HG02763 (cell line): ENCODE measurements at regions not wholly inside any gene's neighbourhood (a gene's known extent, or its start where the extent isn't known, plus 50 kb on each side); places are given as distances from the start of the nearest gene placed in this dataset.

ENCODE experiments used
- ATAC-seq: cut with Tn5 transposase; IDR thresholded peaks from one replicate; pipeline ENCODE4 v1.9.1; 2021; ENCODE audit warnings: mild to moderate bottlenecking, moderate library complexity; ENCODE audit not compliant: unreplicated experiment

DNA sequence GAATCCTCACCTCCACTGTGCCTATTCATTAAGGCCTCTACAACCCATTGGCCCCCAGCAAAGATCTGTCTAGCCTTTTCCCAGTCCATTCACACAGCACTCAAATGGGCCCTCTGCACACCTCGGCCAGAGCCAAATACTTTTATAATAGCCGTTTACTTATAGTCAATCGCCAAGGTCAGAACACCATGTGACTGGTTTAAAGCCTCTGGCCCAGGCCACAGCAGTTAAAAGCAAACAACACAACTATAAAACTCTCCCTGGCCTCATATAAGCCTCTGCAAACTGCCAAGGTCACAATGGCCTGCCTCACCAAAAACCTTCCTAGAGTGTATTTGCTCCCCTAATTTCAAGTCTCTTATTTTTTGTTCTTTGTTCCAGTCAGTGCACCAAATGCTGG, 562.6 kb downstream of the CAAP1 start:
- no peak for ATAC-seq

GRCh38 chr9:26326563-26326962, 566.0 kb downstream of the CAAP1 start:
- no peak for ATAC-seq

DNA sequence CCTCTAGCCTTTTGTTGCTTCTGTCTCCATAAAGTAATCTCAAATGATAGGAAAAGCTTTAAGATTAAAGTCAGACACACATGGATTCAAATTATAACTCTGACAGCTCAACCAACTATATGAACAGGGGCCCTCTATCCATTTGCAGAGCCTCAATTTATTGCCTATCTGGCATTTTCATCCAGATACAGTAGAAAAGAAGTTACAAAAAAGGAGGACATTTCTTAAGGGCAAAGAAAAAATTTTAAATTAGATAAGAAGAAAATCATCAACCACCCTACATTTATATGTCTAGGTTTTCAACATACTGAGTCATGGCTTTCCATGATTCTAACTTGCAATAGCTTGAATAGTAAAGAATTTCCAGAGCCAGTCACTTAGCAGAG, 567.2 kb downstream of the CAAP1 start:
- ATAC-seq, result no peak

- no peak for ATAC-seq
These were observed 567.7 kb downstream of the CAAP1 start for GRCh38 chr9:26324786-26325443.

GRCh38 chr9:26321935-26322334, 570.7 kb downstream of the CAAP1 start:
- no peak for ATAC-seq

DNA sequence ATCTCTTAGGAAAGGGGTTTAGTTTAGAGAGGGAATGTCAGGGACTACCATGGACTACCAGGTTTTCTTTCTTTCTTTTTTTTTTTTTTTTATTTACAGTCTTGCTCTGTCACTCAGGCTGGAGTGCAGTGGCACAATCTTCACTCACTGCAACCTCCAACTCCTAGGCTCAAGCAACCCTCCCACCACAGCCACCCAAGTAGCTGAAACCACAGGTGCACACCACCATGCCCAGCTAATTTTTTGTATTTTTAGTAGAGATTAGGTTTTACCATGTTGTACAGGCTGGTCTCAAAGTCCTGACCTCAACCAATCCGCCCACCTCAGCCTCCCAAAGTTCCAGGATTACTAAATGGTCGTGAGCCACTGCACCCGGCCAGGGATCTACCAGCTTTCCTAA, 572.7 kb downstream of the CAAP1 start:
- no peak for ATAC-seq

GRCh38 chr9:26313108-26313507, 579.5 kb downstream of the CAAP1 start:
- ATAC-seq, result no peak

GRCh38 chr9:26311463-26311995, 581.1 kb downstream of the CAAP1 start:
- ATAC-seq, result no peak

DNA sequence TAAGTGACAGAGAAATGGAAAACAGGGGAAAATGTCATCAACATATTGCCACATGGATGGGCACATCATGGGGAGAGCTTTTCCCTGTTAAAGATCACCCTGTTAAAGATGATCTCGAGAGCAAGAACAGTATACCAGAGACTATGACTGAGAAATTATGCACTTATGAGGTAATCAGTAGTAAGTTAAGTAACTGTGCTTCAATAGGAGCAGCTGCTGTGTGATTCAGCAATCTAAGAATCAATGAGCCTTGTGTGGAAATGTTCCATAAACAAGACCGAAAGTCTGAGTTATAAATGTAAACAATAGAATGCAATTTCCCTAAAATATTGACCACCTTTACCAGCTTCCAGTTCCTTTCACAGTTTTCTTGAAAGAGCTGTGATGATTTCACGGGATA, 582.3 kb downstream of the CAAP1 start:
- no peak for ATAC-seq

- no peak for ATAC-seq
These were observed 584.3 kb downstream of the CAAP1 start for GRCh38 chr9:26308328-26308727.

DNA sequence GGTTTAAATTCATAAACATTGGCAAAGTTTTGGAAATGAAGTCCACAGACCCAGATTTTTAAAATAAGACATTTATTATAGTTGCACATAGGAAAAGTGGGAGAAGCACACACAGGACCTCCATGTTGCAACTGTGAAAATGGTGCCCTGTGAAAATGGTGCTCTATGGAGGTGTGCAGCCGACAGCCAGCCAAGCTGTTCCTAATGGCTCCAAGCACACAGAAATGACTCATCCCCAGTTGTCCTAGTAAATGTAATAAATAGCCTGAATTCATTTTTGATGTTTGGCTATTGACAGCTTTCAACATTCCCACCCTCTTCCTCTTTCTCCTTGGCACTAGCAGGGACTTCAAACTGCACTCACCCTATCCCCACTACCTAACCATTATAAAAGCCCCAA, 590.9 kb downstream of the CAAP1 start:
- no peak for ATAC-seq

DNA sequence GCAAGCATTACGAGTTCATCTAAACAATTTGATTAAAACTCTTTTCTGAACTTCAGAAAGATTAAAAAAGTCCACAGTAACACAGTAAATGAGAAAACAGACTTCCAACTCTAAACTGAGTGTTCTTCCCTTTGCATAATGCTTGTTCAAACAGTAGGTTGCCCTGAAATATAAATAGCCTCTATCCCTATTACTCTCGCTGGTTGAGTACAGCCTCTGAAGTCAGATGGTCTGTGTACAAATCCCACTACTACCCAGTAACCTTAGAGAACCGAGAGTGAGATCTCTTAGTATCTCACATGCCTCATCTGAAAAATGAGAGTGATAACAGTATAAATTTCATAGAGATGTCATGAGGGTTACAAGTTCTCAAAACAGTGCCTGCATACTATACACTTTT, 591.6 kb downstream of the CAAP1 start:
- no peak for ATAC-seq

GRCh38 chr9:26296910-26297572, 595.6 kb downstream of the CAAP1 start:
- ATAC-seq, result no peak

GRCh38 chr9:26292943-26293342, 599.7 kb downstream of the CAAP1 start:
- ATAC-seq, result no peak

DNA sequence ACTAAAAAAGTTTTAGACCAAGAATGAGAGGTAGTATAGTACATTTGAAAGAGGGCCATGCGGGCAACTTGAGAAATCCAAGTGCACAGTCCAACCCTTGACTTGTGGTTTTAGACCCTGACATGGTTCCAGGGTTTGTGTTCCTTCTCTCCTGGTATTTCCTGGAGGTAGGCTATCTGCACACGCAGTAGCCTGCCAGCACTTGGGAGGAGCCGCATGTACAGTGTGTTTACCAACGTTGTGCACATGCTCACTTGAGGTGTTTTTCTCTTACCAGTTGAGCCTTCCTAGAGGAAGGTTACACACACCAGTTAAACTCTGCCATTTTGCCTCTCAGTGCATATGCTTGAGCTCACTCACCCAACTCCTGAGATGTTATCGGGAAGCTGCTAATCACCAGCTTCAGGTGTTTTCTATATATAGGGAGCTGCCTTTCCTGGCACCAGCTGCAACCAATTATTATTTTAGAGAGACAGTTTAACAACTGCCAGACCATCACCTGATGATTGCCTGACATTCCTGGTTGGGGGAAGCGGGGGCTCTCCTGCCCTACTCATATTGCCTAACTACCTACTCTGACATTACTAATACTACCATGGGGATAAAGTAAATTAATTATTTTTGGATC, 593.4 kb upstream of the TUSC1 start:
- no peak for ATAC-seq

- ATAC-seq, result no peak
These were observed 588.0 kb upstream of the TUSC1 start for GRCh38 chr9:26266146-26266793.

DNA sequence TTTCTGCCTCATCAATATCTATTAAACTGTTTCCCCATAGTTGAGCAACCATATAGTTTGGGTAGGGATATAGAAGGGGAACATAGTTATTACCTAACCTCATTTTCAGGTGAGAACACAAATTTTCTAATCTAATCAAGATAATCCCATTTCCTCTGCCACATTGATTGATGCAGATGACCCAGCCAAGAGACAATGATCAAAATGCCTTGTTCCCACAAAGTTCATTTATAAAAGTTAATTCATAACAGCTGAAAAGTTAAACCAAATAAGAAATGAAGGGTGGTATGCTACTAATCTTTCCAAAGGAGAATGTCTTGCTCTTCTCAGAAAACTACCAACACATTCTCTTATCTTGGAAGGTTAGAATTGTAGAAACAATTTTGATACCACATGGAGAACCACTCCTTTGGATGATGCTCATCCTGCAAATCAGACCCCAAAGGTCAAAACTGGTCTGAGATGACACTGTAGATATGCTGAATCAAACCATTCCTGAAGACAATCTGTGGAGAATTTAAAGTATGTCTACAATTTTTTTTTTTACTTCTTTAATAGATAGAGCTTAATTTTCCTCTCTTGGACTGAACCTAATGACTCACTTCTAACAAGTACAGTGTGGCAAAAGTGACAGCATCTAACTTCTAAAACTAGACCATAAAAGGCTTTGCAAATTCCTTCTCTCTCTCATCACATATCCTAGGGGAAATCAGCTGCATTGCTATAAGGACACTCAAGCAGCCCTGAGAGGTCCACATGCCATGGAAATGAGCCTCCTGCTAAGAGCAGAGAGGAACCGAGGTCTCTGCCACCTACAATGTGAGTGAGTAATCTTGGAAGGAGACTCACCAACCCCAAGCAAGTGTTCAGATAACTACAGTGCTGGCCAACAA, 586.7 kb upstream of the TUSC1 start:
- ATAC-seq, result no peak

GRCh38 chr9:26263478-26263877, 585.2 kb upstream of the TUSC1 start:
- no peak for ATAC-seq

GRCh38 chr9:26262421-26263107, 584.3 kb upstream of the TUSC1 start:
- no peak for ATAC-seq
